PC-3 (cell line): ENCODE measurements at regions not wholly inside any gene's neighbourhood (a gene's known extent, or its start where the extent isn't known, plus 50 kb on each side); places are given as distances from the start of the nearest gene placed in this dataset.

ENCODE experiments used
- ATAC-seq: fragments of 200-7000 bp; cut with Tn5 transposase; 2 replicates; pipeline ENCODE4 v1.9.1; 2020; ENCODE audit warnings: mild to moderate bottlenecking, moderate library complexity
- BruUV-seq: library from RNA; stranded (reverse); fragments of 400-500 nt; replicated peaks from 2 replicates; lab custom pipeline; 2021; lab: Mats Ljungman, UMichigan
- CTCF ChIA-PET: fragments of 300-600 bp; sonication (Branson Sonifier 250); formaldehyde crosslinking; loops from one replicate; lab custom pipeline; 2022; ENCODE audit warnings: antibody characterized with exemption; lab: Charles Lee
- POLR2A ChIA-PET: fragments of 300-600 bp; sonication (Branson Sonifier 250); formaldehyde crosslinking; loops from one replicate; lab custom pipeline; 2022; ENCODE audit warnings: antibody characterized with exemption; ENCODE audit not compliant: unreplicated experiment; lab: Charles Lee
- DNase-seq: peaks from one replicate; pipeline ENCODE4 v3.0.0-alpha.2; 2015
- H2AFZ ChIP-seq: fragments of 300-600 bp; sonication (generic); 2 replicates; pipeline ENCODE4 v1.6.0; 2016; ENCODE audit warnings: antibody characterized with exemption, low read length
- H3F3A ChIP-seq: fragments of 300-600 bp; sonication (generic); one replicate; pipeline ENCODE4 v1.6.0; 2017; ENCODE audit warnings: antibody characterized with exemption, low read length, control low read depth, mild to moderate bottlenecking; ENCODE audit not compliant: unreplicated experiment
- H3K27ac ChIP-seq: fragments of 300-600 bp; sonication (generic); 2 replicates; pipeline ENCODE4 v1.5.1; 2016; ENCODE audit warnings: mild to moderate bottlenecking, low read length
- H3K27me3 ChIP-seq: fragments of 300-600 bp; sonication (generic); 2 replicates; pipeline ENCODE4 v1.6.1; 2016; ENCODE audit warnings: low read length, mixed read lengths
- H3K36me3 ChIP-seq: fragments of 300-600 bp; sonication (generic); 2 replicates; pipeline ENCODE4 v1.6.1; 2016; ENCODE audit warnings: low read depth, mixed run types, low read length, mixed read lengths
- H3K4me1 ChIP-seq: fragments of 300-600 bp; sonication (generic); 2 replicates; pipeline ENCODE4 v1.5.1; 2016; ENCODE audit warnings: low read length; ENCODE audit not compliant: insufficient read depth
- H3K4me2 ChIP-seq: fragments of 300-600 bp; sonication (generic); 2 replicates; pipeline ENCODE4 v1.6.0; 2016; ENCODE audit warnings: low read length
- H3K4me3 ChIP-seq: fragments of 300-600 bp; sonication (generic); 2 replicates; pipeline ENCODE4 v1.5.1; 2016; ENCODE audit warnings: mild to moderate bottlenecking, low read length, mixed read lengths
- H3K79me2 ChIP-seq: fragments of 300-600 bp; sonication (generic); 2 replicates; pipeline ENCODE4 v1.6.1; 2017; ENCODE audit warnings: low read length, mixed read lengths
- H3K9ac ChIP-seq: fragments of 300-600 bp; sonication (generic); 2 replicates; pipeline ENCODE4 v1.6.0; 2016; ENCODE audit warnings: mild to moderate bottlenecking, low read length
- H3K9me2 ChIP-seq: fragments of 300-600 bp; sonication (generic); replicated peaks from 2 replicates; pipeline ENCODE4 v1.6.1; 2016; ENCODE audit warnings: mixed run types, low read length, mixed read lengths
- H3K9me3 ChIP-seq: fragments of 300-600 bp; sonication (generic); 2 replicates; pipeline ENCODE4 v1.6.1; 2016; ENCODE audit warnings: low read length, mixed read lengths
- H4K20me1 ChIP-seq: fragments of 300-600 bp; sonication (generic); 2 replicates; pipeline ENCODE4 v1.6.1; 2016; ENCODE audit warnings: low read length, mixed read lengths
- EZH2 ChIP-seq: fragments of 300-600 bp; sonication (generic); IDR thresholded peaks from one replicate; pipeline ENCODE4 v1.6.1; 2017; ENCODE audit warnings: antibody characterized with exemption, mild to moderate bottlenecking, low read length; ENCODE audit not compliant: unreplicated experiment
- EZH2phosphoT487 ChIP-seq: fragments of 300-600 bp; sonication (generic); IDR thresholded peaks from 2 replicates; pipeline ENCODE4 v1.6.1; 2018; ENCODE audit warnings: mild to moderate bottlenecking, antibody characterized with exemption, low read length, borderline replicate concordance
- intact Hi-C: fragments of 100-400 bp; cut with micrococcal nuclease; formaldehyde crosslinking; loops from 2 replicates; pipeline ENCODE4 v1.9.0; 2023
- TF ChIP-seq, protein P1 (sequence below): fragments of 300-600 bp; sonication (generic); conservative IDR thresholded peaks from 2 replicates; pipeline ENCODE4 v1.5.1; 2017; ENCODE audit warnings: antibody characterized with exemption, low read depth, mild to moderate bottlenecking, low read length

DNA sequence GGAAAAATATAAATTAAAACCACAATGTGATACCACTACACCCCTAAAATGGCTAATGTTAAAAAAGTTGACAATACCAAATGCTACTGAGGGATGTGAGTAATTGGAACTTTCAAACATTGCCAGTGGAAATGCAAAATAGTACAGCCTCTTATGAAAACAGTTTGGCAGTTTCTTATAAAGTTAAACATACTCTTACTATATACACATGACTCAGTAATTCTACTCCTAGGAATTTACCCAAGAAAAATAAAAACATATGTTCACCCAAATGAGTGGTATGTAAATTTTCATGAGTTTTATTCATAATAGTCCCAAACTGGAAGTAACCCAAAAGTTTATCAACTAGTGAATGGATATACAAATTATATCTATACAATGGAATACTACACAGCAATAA is 228.0 kb downstream of the CYP26B1 start:
- H4K20me1 ChIP-seq, result no peaks in the 10 kb centered on the region
- DNase-seq (no peak), ATAC-seq (no peak)
- H3K9me2 ChIP-seq, result no peaks in the 10 kb centered on the region
- POLR2A ChIA-PET, result no interaction called here
- no peaks in the 10 kb centered on the region for H3K4me1 ChIP-seq
- H3K4me3 ChIP-seq, result no peak overlapping the region
- CTCF ChIA-PET, result interaction anchor here (0.7 kb wide), 1 partner anchor 197 kb away, joined by 3 read pairs; no protein-coding TSS in a partner anchor
- no TSS peak for BruUV-seq
- 0 out of 2 replicates have a peak, but pooled peaks cover 6% of the 10 kb centered on the region for H3K9me3 ChIP-seq
- intact Hi-C loops, result loop anchor here (5.0 to 10.0 kb wide), 4 partner anchors 78 to 658 kb away; no protein-coding TSS in a partner anchor
- H3K4me2 ChIP-seq, result no peak overlapping the region
- H3F3A ChIP-seq, result no peaks in the 10 kb centered on the region
- no peaks in the 10 kb centered on the region for H3K27me3 ChIP-seq
- H3K27ac ChIP-seq, result no peak overlapping the region
- H3K9ac ChIP-seq, result no peak overlapping the region
- H3K79me2 ChIP-seq, result no peaks in the 10 kb centered on the region
- TF ChIP-seq EZH2phosphoT487 (no peak), EZH2 (no peak)
- TF ChIP-seq, protein P1, sequence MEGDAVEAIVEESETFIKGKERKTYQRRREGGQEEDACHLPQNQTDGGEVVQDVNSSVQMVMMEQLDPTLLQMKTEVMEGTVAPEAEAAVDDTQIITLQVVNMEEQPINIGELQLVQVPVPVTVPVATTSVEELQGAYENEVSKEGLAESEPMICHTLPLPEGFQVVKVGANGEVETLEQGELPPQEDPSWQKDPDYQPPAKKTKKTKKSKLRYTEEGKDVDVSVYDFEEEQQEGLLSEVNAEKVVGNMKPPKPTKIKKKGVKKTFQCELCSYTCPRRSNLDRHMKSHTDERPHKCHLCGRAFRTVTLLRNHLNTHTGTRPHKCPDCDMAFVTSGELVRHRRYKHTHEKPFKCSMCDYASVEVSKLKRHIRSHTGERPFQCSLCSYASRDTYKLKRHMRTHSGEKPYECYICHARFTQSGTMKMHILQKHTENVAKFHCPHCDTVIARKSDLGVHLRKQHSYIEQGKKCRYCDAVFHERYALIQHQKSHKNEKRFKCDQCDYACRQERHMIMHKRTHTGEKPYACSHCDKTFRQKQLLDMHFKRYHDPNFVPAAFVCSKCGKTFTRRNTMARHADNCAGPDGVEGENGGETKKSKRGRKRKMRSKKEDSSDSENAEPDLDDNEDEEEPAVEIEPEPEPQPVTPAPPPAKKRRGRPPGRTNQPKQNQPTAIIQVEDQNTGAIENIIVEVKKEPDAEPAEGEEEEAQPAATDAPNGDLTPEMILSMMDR, result no peak
- no peaks in the 10 kb centered on the region for H3K36me3 ChIP-seq
- H2AFZ ChIP-seq, result no peak overlapping the region

DNA sequence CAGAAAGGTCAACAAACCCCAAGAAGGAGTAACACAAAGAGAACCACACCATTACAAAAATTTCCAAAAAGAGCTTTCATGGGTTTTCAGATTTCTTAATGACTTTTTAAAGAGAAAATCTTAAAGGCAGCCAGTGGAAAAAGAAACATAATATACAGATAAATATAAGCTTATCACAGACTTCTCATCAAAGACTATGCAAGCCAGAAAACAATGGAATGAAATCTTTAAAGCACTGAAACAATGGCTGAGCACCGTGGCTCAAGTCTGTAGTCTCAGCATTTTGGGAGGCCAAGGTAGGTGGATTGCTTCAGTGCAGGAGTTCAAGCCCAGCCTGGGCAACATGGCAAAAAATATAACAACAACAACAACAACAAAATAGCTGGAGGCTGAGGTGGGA is 237.4 kb downstream of the CYP26B1 start:
- ChIA-PET CTCF (no interaction called here), POLR2A (no interaction called here)
- Histone ChIP-seq H3K4me3 (no peak overlapping the region), H4K20me1 (no peaks in the 10 kb centered on the region), H3K4me2 (no peak overlapping the region), H3K79me2 (no peaks in the 10 kb centered on the region), H3F3A (no peaks in the 10 kb centered on the region), H3K4me1 (peaks cover 16% of the 10 kb centered on the region), H3K36me3 (peaks cover 4% of the 10 kb centered on the region; the same call in 1 of the 2 replicates), H3K9me2 (no peaks in the 10 kb centered on the region), H3K9me3 (peaks cover 18% of the 10 kb centered on the region), H3K9ac (no peak overlapping the region), H2AFZ (no peak overlapping the region), H3K27ac (no peak overlapping the region), H3K27me3 (no peaks in the 10 kb centered on the region)
- BruUV-seq, result no TSS peak
- ATAC-seq (no peak), DNase-seq (no peak)
- intact Hi-C loops, result loop anchor here (10.0 kb wide), 1 partner anchor 415 kb away; no protein-coding TSS in a partner anchor
- TF ChIP-seq EZH2, result no peak
- TF ChIP-seq EZH2phosphoT487, result no peak
- TF ChIP-seq, protein P1, result no peak

DNA sequence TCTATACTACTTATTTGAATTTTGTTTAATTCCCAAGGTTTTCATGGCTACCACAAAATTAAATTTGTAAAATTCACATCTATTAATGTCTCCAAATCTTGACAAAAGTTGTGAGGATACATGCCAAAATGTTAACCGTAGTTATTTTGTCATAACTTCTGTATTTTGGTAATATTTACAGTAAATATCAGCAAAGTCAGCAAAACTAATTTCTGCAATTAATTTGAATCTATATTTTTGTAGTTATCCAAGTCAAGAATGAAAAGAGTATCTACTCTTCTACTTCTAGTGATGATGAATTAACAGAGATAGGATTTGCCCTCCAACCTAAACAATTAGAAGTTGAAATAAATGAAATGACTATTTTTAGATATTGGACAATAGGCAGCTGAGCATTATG is 238.9 kb downstream of the CYP26B1 start:
- H4K20me1 ChIP-seq, result no peaks in the 10 kb centered on the region
- CTCF ChIA-PET, result no interaction called here
- TF ChIP-seq, protein P1, result no peak
- TF ChIP-seq EZH2, result no peak
- no peak for TF ChIP-seq EZH2phosphoT487
- no peaks in the 10 kb centered on the region for H3K27me3 ChIP-seq
- ATAC-seq (no peak), DNase-seq (no peak)
- no peak overlapping the region for H2AFZ ChIP-seq
- H3K79me2 ChIP-seq, result no peaks in the 10 kb centered on the region
- peaks cover 18% of the 10 kb centered on the region for H3K9me3 ChIP-seq
- H3K36me3 ChIP-seq, result peaks cover 4% of the 10 kb centered on the region; the same call in 1 of the 2 replicates
- H3F3A ChIP-seq, result no peaks in the 10 kb centered on the region
- H3K9ac ChIP-seq, result no peak overlapping the region
- no peaks in the 10 kb centered on the region for H3K9me2 ChIP-seq
- H3K27ac ChIP-seq, result no peak overlapping the region
- no peak overlapping the region for H3K4me2 ChIP-seq
- no TSS peak for BruUV-seq
- POLR2A ChIA-PET, result no interaction called here
- peaks cover 30% of the 10 kb centered on the region for H3K4me1 ChIP-seq
- H3K4me3 ChIP-seq, result no peak overlapping the region
- intact Hi-C loops, result no loop called here
